HG02973 (cell line): ENCODE measurements at regions not wholly inside any gene's neighbourhood (a gene's known extent, or its start where the extent isn't known, plus 50 kb on each side); places are given as distances from the start of the nearest gene placed in this dataset.

Source experiments
- ATAC-seq: cut with Tn5 transposase; IDR thresholded peaks from one replicate; pipeline ENCODE4 v1.9.1; 2021; ENCODE audit warnings: moderate library complexity; ENCODE audit not compliant: unreplicated experiment

GRCh38 chr10:27451054-27451453, 53.0 kb upstream of the RAB18 start:
- ATAC-seq: no peak

- ATAC-seq: no peak
Observed at GRCh38 chr10:27450225-27450624, 53.9 kb upstream of the RAB18 start.

DNA sequence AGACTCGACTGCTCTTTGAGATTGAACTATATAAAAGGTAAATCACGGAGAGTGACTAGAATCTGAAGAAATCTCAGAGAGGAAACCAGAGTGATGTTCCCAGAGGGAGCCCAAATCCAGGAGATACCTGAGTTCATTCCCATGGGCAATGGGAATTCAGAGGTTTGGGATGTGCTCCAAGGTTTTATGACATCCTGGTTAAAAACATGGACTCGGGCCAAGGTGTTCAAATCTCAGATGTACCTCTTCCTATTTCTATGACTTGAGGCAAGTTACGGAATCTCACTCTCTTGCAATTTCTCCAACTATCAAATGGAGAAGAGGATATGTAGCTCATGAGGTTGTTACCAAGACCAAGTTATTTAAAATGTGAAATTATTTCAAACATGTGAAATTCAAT, 54.5 kb upstream of the RAB18 start:
- no peak for ATAC-seq

DNA sequence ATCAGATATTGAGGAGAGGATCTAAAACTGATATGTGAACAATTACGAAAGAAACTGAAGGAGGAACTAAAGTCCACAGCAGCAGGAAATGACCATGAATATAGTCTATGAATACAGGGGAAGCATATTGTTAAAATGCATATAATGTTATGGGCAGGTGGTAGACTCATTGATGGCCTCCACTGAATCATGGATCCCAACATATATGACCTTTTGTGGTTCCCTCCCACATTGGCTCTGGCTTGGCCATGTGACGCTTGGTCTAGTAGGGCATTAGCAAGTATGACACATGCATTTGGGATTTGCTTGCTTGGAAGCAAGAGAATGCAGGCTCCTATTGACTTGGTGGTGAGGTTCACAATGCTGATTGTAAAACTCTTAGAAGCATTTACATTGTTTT, 55.2 kb upstream of the RAB18 start:
- ATAC-seq: no peak

- no peak for ATAC-seq
Observed at GRCh38 chr10:27447540-27447939, 56.6 kb upstream of the RAB18 start.

- no peak for ATAC-seq
Observed at GRCh38 chr10:27446091-27446918, 57.8 kb upstream of the RAB18 start.

- ATAC-seq: no peak
Observed at GRCh38 chr10:27445070-27445469, 59.0 kb upstream of the RAB18 start.

- no peak for ATAC-seq
Observed at GRCh38 chr10:27440478-27440877, 63.6 kb upstream of the RAB18 start.

DNA sequence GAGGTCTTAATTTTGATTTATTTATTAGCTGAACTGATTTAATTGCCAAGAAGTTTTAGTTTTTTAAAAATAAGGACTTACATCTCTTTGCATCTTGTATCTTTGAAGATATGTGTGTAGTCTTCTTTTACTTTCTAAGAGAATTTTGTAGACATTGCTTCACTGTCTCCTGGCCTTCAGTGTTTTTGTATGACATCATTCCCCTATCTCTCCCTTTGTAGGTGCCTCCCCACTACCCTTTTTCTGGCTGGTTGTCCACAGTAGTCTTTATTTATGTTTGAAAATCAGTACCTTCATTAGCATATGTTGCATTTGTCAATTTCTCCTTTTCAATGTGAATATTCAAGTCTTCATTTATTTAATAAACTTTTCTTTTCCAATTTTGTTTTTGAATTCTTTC, 64.1 kb upstream of the RAB18 start:
- ATAC-seq: no peak

DNA sequence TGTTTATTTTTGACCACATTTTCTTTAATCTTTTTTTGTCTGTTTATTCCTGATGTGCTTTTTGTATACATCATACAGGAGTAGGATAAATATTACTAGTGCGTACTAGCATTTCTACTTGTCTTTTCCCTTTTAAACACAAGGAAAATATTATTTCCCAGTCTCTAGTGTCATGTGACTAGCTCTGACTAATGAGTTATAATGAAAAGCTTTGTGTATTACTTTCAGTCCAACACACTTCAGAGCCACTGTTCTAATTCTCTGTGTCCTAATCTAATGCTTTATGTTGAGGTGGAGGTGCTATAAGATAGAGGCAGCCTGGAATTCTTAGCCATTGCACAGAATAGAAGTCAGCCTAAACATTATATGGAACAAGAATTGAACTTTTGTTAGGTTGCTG, 65.0 kb upstream of the RAB18 start:
- no peak for ATAC-seq

DNA sequence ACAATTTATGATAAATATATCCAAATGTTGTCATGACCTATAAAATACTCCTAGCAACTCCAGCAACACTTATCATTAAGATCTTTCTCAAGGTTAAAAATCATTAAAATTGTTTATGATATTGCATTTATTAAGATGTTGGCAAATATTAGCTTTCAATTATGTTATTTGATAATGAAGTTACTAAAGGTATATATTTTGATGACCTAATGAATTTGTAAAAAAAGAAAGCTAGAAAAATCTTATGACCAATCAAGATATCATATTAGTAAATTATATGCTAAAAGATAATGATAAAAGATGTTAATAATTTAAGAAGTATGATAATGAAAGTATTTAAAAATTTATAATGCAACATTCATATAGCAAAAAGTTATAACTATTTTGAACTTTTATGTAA, 66.3 kb upstream of the RAB18 start:
- no peak for ATAC-seq

- no peak for ATAC-seq
Observed at GRCh38 chr10:27436710-27437109, 67.4 kb upstream of the RAB18 start.

- no peak for ATAC-seq
Observed at GRCh38 chr10:27433976-27434375, 70.1 kb upstream of the RAB18 start.

DNA sequence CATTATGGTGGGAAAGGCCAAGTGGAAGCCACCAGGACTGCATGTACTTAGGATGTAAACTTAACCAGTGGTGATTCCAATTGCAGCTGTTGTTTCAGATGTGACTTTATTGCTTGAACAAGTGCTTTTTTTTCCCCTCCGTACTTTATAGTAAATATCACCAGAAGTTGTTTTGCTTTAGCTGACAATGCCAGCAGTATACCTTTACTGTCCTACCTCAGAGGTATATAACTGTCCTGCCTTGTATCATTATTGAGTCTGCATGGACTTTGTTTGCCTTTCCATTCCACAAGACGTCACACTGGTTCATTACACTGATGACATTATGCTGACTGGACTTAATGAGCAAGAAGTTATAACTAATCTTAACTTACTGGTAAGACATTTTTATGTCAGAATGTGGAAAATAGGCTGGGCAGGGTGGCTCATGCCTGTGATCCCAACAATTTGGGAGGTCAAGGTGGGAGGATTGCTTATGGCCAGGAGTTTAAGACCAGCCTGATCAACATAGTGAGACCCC, 77.1 kb upstream of the RAB18 start:
- ATAC-seq: no peak

DNA sequence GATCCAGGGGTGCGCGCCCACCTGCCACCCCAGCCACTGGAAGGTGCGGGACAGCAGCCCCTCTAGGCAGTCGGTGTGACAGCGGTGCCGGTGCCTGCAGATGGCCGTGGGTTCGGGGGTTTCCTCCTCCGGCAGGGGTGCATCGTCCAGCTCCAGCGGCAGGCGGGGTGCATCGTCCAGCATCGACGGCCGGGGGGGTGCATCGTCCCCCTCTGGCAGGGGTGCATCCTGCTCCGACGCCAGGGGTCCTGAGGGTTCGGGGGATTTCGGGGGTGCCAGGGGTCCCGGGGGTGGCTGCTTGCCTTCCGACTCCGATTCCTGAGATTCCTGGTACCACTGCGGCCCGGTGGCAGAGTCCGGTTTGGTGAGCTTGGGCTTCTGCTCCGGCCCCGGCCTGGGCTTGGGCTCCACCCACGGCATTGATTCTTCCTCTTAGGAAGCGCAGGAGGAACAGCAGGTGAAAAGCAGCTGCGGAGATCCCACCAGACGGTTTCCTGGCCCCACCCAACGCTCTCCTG, 90.2 kb upstream of the RAB18 start:
- no peak for ATAC-seq

DNA sequence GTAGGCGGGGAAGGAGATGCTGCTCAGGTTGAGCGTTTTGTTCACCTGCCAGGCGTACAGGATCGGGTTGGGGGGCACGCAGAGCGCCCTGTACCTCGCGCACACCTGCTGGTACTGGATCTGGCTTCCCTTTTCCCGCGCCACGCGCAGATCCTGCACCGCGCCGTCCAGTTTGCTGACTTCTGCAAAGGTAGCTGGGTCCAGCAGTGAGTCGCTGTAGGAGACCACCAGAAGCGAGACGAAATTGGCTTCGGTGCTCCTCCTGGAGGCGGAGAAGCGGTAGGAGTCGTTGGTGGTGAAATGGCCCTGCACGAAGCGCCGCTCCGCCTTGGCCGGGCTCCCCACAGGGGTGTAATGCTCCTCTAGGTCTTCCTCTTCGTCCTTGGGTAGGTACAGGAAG, 90.7 kb upstream of the RAB18 start:
- no peak for ATAC-seq

GRCh38 chr10:27410153-27410552, 94.0 kb upstream of the RAB18 start:
- no peak for ATAC-seq

- no peak for ATAC-seq
Observed at GRCh38 chr10:27407271-27407670, 96.8 kb upstream of the RAB18 start.

DNA sequence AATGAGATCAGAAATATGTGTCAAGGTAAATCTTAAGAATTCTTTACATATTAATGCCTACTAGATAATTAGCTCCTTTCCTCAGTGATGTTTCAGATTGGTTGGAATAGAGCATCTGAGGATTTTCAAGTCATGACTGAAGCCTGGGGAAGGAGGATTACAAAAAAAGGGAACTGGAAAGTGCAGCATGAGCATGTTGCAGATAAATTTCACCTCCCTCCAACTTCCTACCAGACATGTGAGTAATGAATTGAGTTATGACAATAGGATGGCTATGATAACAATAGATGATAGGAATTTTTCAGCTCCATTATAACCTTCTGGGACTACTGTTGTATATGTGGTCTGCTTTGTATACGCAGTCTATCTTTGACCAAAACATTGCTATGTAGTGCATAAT, 104.2 kb upstream of the RAB18 start:
- no peak for ATAC-seq

DNA sequence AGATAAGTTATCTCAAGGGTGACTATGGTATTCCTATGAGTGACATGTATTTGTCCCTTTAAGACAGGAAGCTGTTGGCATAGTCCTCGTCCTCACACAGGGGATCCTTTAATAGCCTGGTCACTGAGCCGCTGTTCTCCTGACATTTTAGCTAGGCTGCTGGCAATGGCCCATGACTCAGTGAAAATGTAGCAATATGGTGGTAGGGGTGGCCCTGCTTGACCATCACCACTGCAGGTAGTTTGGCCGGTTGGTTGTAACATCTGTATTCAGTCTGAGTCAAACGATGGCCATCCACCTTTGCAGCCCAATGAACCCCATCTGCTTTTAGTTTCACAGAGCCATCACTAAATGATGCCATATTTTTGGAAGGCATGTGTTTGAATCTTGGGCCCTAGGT, 110.1 kb upstream of the RAB18 start:
- no peak for ATAC-seq

- ATAC-seq: no peak
Observed at GRCh38 chr10:27392606-27393005, 111.5 kb upstream of the RAB18 start.

DNA sequence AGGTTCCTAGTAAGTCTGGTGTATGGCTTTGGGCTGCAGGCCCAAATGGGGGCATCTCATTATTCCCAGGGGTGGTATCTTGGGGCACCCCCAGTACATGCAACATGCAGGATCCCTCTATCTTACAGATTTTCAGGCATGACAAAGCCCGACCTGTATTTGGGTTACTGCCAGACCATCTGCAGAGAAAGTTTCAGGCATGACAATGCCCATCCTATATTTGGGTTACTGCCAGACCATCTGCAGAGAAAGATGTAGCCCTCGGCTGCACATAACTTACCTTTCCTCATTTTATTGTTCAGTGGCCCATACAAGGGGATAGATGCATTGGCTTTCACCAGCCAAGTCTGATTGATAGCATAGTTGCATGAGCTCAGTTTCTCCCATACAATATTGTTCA, 112.2 kb upstream of the RAB18 start:
- no peak for ATAC-seq

DNA sequence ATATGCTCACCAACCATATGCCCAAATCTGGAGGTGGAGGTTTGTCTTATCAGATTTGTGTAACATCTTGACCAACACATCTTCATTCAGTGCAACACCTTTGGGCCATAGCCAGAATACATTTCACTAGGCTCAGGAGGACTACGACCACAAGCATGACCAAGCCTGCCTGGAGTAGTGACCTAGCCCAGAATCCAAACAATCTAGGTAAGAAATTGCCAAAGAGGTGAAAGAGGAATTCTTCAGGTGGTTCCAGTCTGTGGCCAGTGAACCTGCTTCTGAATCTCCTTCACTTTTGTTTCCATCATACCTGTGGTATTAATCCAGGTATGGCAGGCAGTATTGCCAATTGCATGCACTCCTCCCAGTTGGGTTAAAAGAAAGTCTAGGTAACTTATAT, 112.8 kb upstream of the RAB18 start:
- ATAC-seq: no peak
